CD14-positive monocyte (primary cell): ENCODE measurements at regions not wholly inside any gene's neighbourhood (a gene's known extent, or its start where the extent isn't known, plus 50 kb on each side); places are given as distances from the start of the nearest gene placed in this dataset.

Experiments used
- DNase-seq, 3 donors: peaks; one replicate each; pipeline ENCODE4 v3.0.0-alpha.2; 2011 to 2022
- H2AFZ ChIP-seq: 2 replicates; pipeline ENCODE4 v1.6.0; 2012; ENCODE audit warnings: mild to moderate bottlenecking, low read depth, low read length, inconsistent platforms; ENCODE audit not compliant: insufficient read depth, poor library complexity, severe bottlenecking
- H3K27ac ChIP-seq, 2 donors: 1 replicate in 1 of 2; 2 replicates in 1 of 2; pipeline ENCODE4 v1.5.1; 2012 to 2013; ENCODE audit warnings: low read length in 2 of 2, control low read depth in 1 of 2, inconsistent platforms in 1 of 2, low read depth in 1 of 2, mild to moderate bottlenecking in 1 of 2
- H3K27me3 ChIP-seq, 2 donors: one replicate each; pipeline versions ENCODE4 v1.6.0 to v1.6.1; 2011 to 2013; ENCODE audit warnings: low read length in 2 of 2; ENCODE audit not compliant: control insufficient read depth in 2 of 2, insufficient read depth in 2 of 2
- H3K36me3 ChIP-seq, 2 donors: replicated peaks in 1 of 2; 1 replicate in 1 of 2; 2 replicates in 1 of 2; pipeline versions ENCODE4 v1.5.1 to v1.6.1; 2012 to 2013; ENCODE audit warnings: low read length in 2 of 2, control low read depth in 1 of 2, inconsistent platforms in 1 of 2, mild to moderate bottlenecking in 1 of 2; ENCODE audit not compliant: insufficient read depth in 2 of 2, control insufficient read depth in 1 of 2
- H3K4me1 ChIP-seq, 2 donors: 1 replicate in 1 of 2; 2 replicates in 1 of 2; pipeline versions ENCODE4 v1.5.1 to v1.6.1; 2012 to 2013; ENCODE audit warnings: low read length in 2 of 2, control low read depth in 1 of 2, inconsistent platforms in 1 of 2, mild to moderate bottlenecking in 1 of 2, moderate library complexity in 1 of 2; ENCODE audit not compliant: insufficient read depth in 2 of 2, control insufficient read depth in 1 of 2
- H3K4me2 ChIP-seq: replicated peaks from 2 replicates; pipeline ENCODE3; 2012; ENCODE audit warnings: low read length, moderate library complexity, mild to moderate bottlenecking; ENCODE audit not compliant: poor library complexity, severe bottlenecking; ENCODE audit errors: extremely low read depth
- H3K4me3 ChIP-seq, 3 experiments: fragments of 200-600 bp in 1 of 3; sonication (generic) in 1 of 3; replicated peaks in 1 of 3; 1 replicate in 2 of 3; 2 replicates in 1 of 3; pipeline ENCODE4 v1.5.1; 2011 to 2013; ENCODE audit warnings: low read length in 3 of 3, mild to moderate bottlenecking in 3 of 3, control low read depth in 2 of 3, low read depth in 2 of 3, inconsistent platforms in 1 of 3, moderate library complexity in 1 of 3
- H3K79me2 ChIP-seq: 2 replicates; pipeline ENCODE4 v1.6.0; 2012; ENCODE audit warnings: mild to moderate bottlenecking, control low read depth, inconsistent platforms, low read length, moderate library complexity; ENCODE audit not compliant: insufficient read depth
- H3K9ac ChIP-seq: 2 replicates; pipeline ENCODE4 v1.6.0; 2017; ENCODE audit warnings: low read length, mild to moderate bottlenecking; ENCODE audit not compliant: insufficient read depth, poor library complexity, severe bottlenecking
- H3K9me3 ChIP-seq, 2 donors: replicated peaks in 1 of 2; 1 replicate in 1 of 2; 2 replicates in 1 of 2; pipeline versions ENCODE4 v1.5.1 to v1.6.1; 2012 to 2013; ENCODE audit warnings: low read length in 2 of 2, control low read depth in 1 of 2; ENCODE audit not compliant: control insufficient read depth in 1 of 2, insufficient read depth in 1 of 2
- H4K20me1 ChIP-seq: 2 replicates; pipeline ENCODE4 v1.6.0; 2012; ENCODE audit warnings: mild to moderate bottlenecking, low read length, control low read depth, moderate library complexity; ENCODE audit not compliant: insufficient read depth
- H3K27ac Mint-ChIP-seq, 7 donors: one replicate each; pipeline ENCODE4 v1.8.0; 2020; ENCODE audit warnings: mild to moderate bottlenecking in 7 of 7, mixed read lengths in 7 of 7, moderate library complexity in 6 of 7, inconsistent platforms in 2 of 7
- H3K27me3 Mint-ChIP-seq, 3 donors: one replicate each; pipeline ENCODE4 v1.8.0; 2021 to 2022; ENCODE audit warnings: low read depth in 3 of 3, mild to moderate bottlenecking in 3 of 3, mixed read lengths in 3 of 3, moderate library complexity in 3 of 3, inconsistent platforms in 1 of 3
- H3K36me3 Mint-ChIP-seq, 2 donors: one replicate each; pipeline ENCODE4 v1.8.0; 2020; ENCODE audit warnings: mixed read lengths in 2 of 2, inconsistent platforms in 1 of 2, mild to moderate bottlenecking in 1 of 2
- H3K4me1 Mint-ChIP-seq: one replicate; pipeline ENCODE4 v1.8.0; 2020; ENCODE audit warnings: mild to moderate bottlenecking, mixed read lengths
- H3K4me3 Mint-ChIP-seq, 2 donors: one replicate each; pipeline ENCODE4 v1.8.0; 2020; ENCODE audit warnings: mild to moderate bottlenecking in 2 of 2, mixed read lengths in 2 of 2, moderate library complexity in 1 of 2
- H3K9me3 Mint-ChIP-seq, 7 donors: one replicate each; pipeline ENCODE4 v1.8.0; 2020 to 2022; ENCODE audit warnings: mixed read lengths in 7 of 7, mild to moderate bottlenecking in 6 of 7, moderate library complexity in 6 of 7, inconsistent platforms in 2 of 7
- WGBS: methylation state at CpG from one replicate; pipeline ENCODE4 v1.1.5; 2013; ENCODE audit warnings: missing lambda C conversion rate; ENCODE audit not compliant: insufficient coverage; 5-methylcytosine and 5-hydroxymethylcytosine counted together
- intact Hi-C, 2 donors: fragments of 100-400 bp; cut with micrococcal nuclease; formaldehyde crosslinking; loops; one replicate each; pipeline versions ENCODE4 v1.15.0 to v1.15.1; 2023
- TF ChIP-seq, protein P1 (sequence below): fragments of 200-600 bp; IDR thresholded peaks from one replicate; pipeline ENCODE4 v1.8.0; 2022; ENCODE audit warnings: antibody characterized with exemption, mild to moderate bottlenecking

GRCh38 chr1:58839147-58839795, 55.4 kb upstream of the JUN start:
- H3K4me2 ChIP-seq = no peak overlapping the region
- intact Hi-C loops = no loop called here
- WGBS = no CpG with 5 or more reads among the region's 5 CpGs

GRCh38 chr1:58839846-58840835, 56.3 kb upstream of the JUN start:
- H3K4me1 Mint-ChIP-seq = peaks cover 18% of the 10 kb centered on the region
- Histone ChIP-seq H3K9me3 (no peaks in the 10 kb centered on the region), H3K4me3 (no peak overlapping the region), H3K27me3 (no peaks in the 10 kb centered on the region), H3K27ac (no peak overlapping the region), H3K9ac (no peak overlapping the region), H3K4me2 (no peak overlapping the region), H3K79me2 (no peaks in the 10 kb centered on the region), H4K20me1 (no peaks in the 10 kb centered on the region), H3K4me1 (peaks cover 4 to 6% of the 10 kb centered on the region in 2 donors), H3K36me3 (no peaks in the 10 kb centered on the region), H2AFZ (no peak overlapping the region)
- no peaks in the 10 kb centered on the region for H3K36me3 Mint-ChIP-seq
- DNase-seq = no peak
- no peak overlapping the region for H3K27ac Mint-ChIP-seq
- H3K9me3 Mint-ChIP-seq = peaks cover 0 to 1% (median 0%) of the 10 kb centered on the region in 7 donors
- intact Hi-C loops = no loop called here
- TF ChIP-seq, protein P1, sequence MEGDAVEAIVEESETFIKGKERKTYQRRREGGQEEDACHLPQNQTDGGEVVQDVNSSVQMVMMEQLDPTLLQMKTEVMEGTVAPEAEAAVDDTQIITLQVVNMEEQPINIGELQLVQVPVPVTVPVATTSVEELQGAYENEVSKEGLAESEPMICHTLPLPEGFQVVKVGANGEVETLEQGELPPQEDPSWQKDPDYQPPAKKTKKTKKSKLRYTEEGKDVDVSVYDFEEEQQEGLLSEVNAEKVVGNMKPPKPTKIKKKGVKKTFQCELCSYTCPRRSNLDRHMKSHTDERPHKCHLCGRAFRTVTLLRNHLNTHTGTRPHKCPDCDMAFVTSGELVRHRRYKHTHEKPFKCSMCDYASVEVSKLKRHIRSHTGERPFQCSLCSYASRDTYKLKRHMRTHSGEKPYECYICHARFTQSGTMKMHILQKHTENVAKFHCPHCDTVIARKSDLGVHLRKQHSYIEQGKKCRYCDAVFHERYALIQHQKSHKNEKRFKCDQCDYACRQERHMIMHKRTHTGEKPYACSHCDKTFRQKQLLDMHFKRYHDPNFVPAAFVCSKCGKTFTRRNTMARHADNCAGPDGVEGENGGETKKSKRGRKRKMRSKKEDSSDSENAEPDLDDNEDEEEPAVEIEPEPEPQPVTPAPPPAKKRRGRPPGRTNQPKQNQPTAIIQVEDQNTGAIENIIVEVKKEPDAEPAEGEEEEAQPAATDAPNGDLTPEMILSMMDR = no peak
- 73% methylated on average over 3 of the region's 5 CpGs for WGBS
- H3K4me3 Mint-ChIP-seq = no peak overlapping the region
- no peaks in the 10 kb centered on the region for H3K27me3 Mint-ChIP-seq

More at GRCh38 chr1:58839147-58839795, 55.4 kb upstream of the JUN start:
- Histone ChIP-seq H3K4me1 (peaks cover 4 to 6% of the 10 kb centered on the region in 2 donors), H2AFZ (no peak overlapping the region), H3K9me3 (no peaks in the 10 kb centered on the region), H3K27ac (no peak overlapping the region), H3K4me3 (no peak overlapping the region), H3K27me3 (no peaks in the 10 kb centered on the region), H4K20me1 (no peaks in the 10 kb centered on the region), H3K79me2 (no peaks in the 10 kb centered on the region), H3K9ac (no peak overlapping the region), H3K36me3 (no peaks in the 10 kb centered on the region)
- Mint-ChIP-seq H3K27ac (no peak overlapping the region), H3K27me3 (peaks cover 0 to 1% (median 0%) of the 10 kb centered on the region in 3 donors), H3K4me3 (no peak overlapping the region), H3K36me3 (no peaks in the 10 kb centered on the region), H3K9me3 (peaks cover 0 to 1% (median 0%) of the 10 kb centered on the region in 7 donors), H3K4me1 (peaks cover 19% of the 10 kb centered on the region)
- TF ChIP-seq, protein P1 = no peak
- DNase-seq = no peak
